ENCODE measurements at regions not wholly inside any gene's neighbourhood (a gene's known extent, or its start where the extent isn't known, plus 50 kb on each side); places are given as distances from the start of the nearest gene placed in this dataset.

GRCh38 chr2:11976073-11976472 lies 229.6 kb downstream of the LPIN1 start:
- TF ChIP-seq CTCF (IDR thresholded peaks at IDR 0.05; ENCODE audit: borderline replicate concordance), result no peak

GRCh38 chr2:11977766-11978524 lies 231.5 kb downstream of the LPIN1 start:
- Histone ChIP-seq H3K4me3 (no peak overlapping the region), H3K36me3 (no peaks in the 10 kb centered on the region), H3K27me3 (ENCODE audit: low read depth) (no peaks in the 10 kb centered on the region), H3K4me1 (no peaks in the 10 kb centered on the region), H3K9me3 (replicated peaks) (peaks cover 42% of the 10 kb centered on the region), H3K27ac (replicated peaks) (no peak overlapping the region)
- intact Hi-C loops (cut with micrococcal nuclease), result no loop called here
- TF ChIP-seq CTCF (IDR thresholded peaks at IDR 0.05; ENCODE audit: borderline replicate concordance), result no peak
- no peak for DNase-seq

More at GRCh38 chr2:11976073-11976472, 229.6 kb downstream of the LPIN1 start:
- intact Hi-C loops (cut with micrococcal nuclease), result no loop called here
- Histone ChIP-seq H3K27ac (replicated peaks) (no peak overlapping the region), H3K27me3 (ENCODE audit: low read depth) (no peaks in the 10 kb centered on the region), H3K4me3 (no peak overlapping the region), H3K4me1 (no peaks in the 10 kb centered on the region), H3K9me3 (replicated peaks) (peaks cover 52% of the 10 kb centered on the region), H3K36me3 (no peaks in the 10 kb centered on the region)
- no peak for DNase-seq

GRCh38 chr2:11980809-11981208 lies 234.4 kb downstream of the LPIN1 start:
- H3K9me3 ChIP-seq (replicated peaks), result peaks cover 13% of the 10 kb centered on the region
- TF ChIP-seq CTCF (IDR thresholded peaks at IDR 0.05; ENCODE audit: borderline replicate concordance), result no peak
- DNase-seq, result no peak
- H3K36me3 ChIP-seq, result no peaks in the 10 kb centered on the region
- H3K4me3 ChIP-seq, result no peak overlapping the region
- no peaks in the 10 kb centered on the region for H3K27me3 ChIP-seq (ENCODE audit: low read depth)
- H3K27ac ChIP-seq (replicated peaks), result no peak overlapping the region
- no peaks in the 10 kb centered on the region for H3K4me1 ChIP-seq
- intact Hi-C loops (cut with micrococcal nuclease), result no loop called here

GRCh38 chr2:11983401-11983800 lies 237.0 kb downstream of the LPIN1 start:
- no peak for DNase-seq
- Histone ChIP-seq H3K27me3 (ENCODE audit: low read depth) (no peaks in the 10 kb centered on the region), H3K4me1 (peaks cover 1% of the 10 kb centered on the region), H3K4me3 (no peak overlapping the region), H3K36me3 (no peaks in the 10 kb centered on the region), H3K27ac (replicated peaks) (no peak overlapping the region), H3K9me3 (replicated peaks) (peaks cover 8% of the 10 kb centered on the region)
- TF ChIP-seq CTCF (IDR thresholded peaks at IDR 0.05; ENCODE audit: borderline replicate concordance), result no peak
- intact Hi-C loops (cut with micrococcal nuclease), result no loop called here

GRCh38 chr2:11983870-11984269 lies 237.4 kb downstream of the LPIN1 start:
- Histone ChIP-seq H3K9me3 (replicated peaks) (peaks cover 8% of the 10 kb centered on the region), H3K4me1 (peaks cover 3% of the 10 kb centered on the region), H3K36me3 (no peaks in the 10 kb centered on the region), H3K27ac (replicated peaks) (no peak overlapping the region), H3K4me3 (no peak overlapping the region), H3K27me3 (ENCODE audit: low read depth) (no peaks in the 10 kb centered on the region)
- intact Hi-C loops (cut with micrococcal nuclease), result no loop called here
- no peak for DNase-seq
- TF ChIP-seq CTCF (IDR thresholded peaks at IDR 0.05; ENCODE audit: borderline replicate concordance), result no peak

Measured in left ventricle myocardium inferior (tissue), 1 donor.